Lower leg skin (tissue), 3 donors: ENCODE measurements at regions not wholly inside any gene's neighbourhood (a gene's known extent, or its start where the extent isn't known, plus 50 kb on each side); places are given as distances from the start of the nearest gene placed in this dataset.

Source experiments
- POLR2A ChIP-seq, 2 donors: fragments of 450-650 bp; IDR thresholded peaks; one replicate each; pipeline ENCODE4 v1.6.1; 2016 to 2017; ENCODE audit warnings: antibody characterized with exemption in 2 of 2, mild to moderate bottlenecking in 1 of 2, moderate library complexity in 1 of 2
- TF ChIP-seq, protein P1 (sequence below), 3 donors: fragments of 450-650 bp; IDR thresholded peaks; one replicate each; pipeline ENCODE4 v1.5.1; 2016; ENCODE audit warnings: antibody characterized with exemption in 3 of 3, mild to moderate bottlenecking in 3 of 3, moderate library complexity in 2 of 3

DNA sequence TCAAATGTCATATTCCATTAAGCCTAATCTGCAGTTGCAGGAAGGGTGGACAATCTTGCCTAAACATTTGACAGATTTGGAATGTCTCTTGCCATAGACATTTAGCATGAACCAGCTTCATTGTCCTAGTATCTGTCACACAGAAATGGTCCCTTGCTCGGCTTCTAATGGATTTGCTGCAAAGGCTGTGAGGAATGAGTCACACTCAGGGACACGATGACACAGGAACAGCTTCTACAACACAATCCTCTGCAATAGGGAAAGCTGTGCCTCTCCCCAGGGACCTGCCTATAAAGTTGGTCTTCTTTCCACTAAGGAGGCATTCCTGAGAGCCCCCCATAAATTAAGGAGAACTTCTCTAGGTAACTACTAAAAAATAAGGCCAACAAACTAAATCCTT, 155.1 kb upstream of the L3MBTL4 start:
- no peak for TF ChIP-seq POLR2A (IDR thresholded peaks at IDR 0.05)
- TF ChIP-seq, protein P1, sequence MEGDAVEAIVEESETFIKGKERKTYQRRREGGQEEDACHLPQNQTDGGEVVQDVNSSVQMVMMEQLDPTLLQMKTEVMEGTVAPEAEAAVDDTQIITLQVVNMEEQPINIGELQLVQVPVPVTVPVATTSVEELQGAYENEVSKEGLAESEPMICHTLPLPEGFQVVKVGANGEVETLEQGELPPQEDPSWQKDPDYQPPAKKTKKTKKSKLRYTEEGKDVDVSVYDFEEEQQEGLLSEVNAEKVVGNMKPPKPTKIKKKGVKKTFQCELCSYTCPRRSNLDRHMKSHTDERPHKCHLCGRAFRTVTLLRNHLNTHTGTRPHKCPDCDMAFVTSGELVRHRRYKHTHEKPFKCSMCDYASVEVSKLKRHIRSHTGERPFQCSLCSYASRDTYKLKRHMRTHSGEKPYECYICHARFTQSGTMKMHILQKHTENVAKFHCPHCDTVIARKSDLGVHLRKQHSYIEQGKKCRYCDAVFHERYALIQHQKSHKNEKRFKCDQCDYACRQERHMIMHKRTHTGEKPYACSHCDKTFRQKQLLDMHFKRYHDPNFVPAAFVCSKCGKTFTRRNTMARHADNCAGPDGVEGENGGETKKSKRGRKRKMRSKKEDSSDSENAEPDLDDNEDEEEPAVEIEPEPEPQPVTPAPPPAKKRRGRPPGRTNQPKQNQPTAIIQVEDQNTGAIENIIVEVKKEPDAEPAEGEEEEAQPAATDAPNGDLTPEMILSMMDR (IDR thresholded peaks at IDR 0.05): no peak
